Testis (tissue), 2 donors: ENCODE measurements at regions not wholly inside any gene's neighbourhood (a gene's known extent, or its start where the extent isn't known, plus 50 kb on each side); places are given as distances from the start of the nearest gene placed in this dataset.

ENCODE experiments used
- DNase-seq: peaks from one replicate; pipeline ENCODE4 v3.0.0-alpha.2; 2019
- H3K27ac ChIP-seq, 2 donors: fragments of 200-600 bp; sonication (generic); one replicate each; pipeline ENCODE4 v1.5.1; 2019
- H3K27me3 ChIP-seq: fragments of 200-600 bp; sonication (generic); one replicate; pipeline ENCODE4 v1.5.1; 2019
- H3K36me3 ChIP-seq: fragments of 200-600 bp; sonication (generic); one replicate; pipeline ENCODE4 v1.5.1; 2017; ENCODE audit warnings: low read depth; ENCODE audit errors: missing control alignments
- H3K4me1 ChIP-seq: fragments of 200-600 bp; sonication (generic); one replicate; pipeline ENCODE4 v1.5.1; 2019
- H3K4me3 ChIP-seq, 2 donors: fragments of 200-600 bp; sonication (generic); one replicate each; pipeline ENCODE4 v1.5.1; 2017 to 2019
- H3K9me3 ChIP-seq: fragments of 200-600 bp; sonication (generic); one replicate; pipeline ENCODE4 v1.5.1; 2017
- CTCF ChIP-seq, 3 experiments: fragments of 450-650 bp in 2 of 3; fragments of 200-600 bp in 1 of 3; sonication (generic) in 1 of 3; IDR thresholded peaks; one replicate each; pipeline ENCODE4 v1.5.1; 2016 to 2019; ENCODE audit warnings: antibody characterized with exemption in 3 of 3, mild to moderate bottlenecking in 2 of 3, moderate library complexity in 1 of 3
- POLR2A ChIP-seq: fragments of 450-650 bp; IDR thresholded peaks from one replicate; pipeline ENCODE4 v1.6.1; 2017; ENCODE audit warnings: antibody characterized with exemption, mild to moderate bottlenecking, moderate library complexity
- WGBS, 2 donors: methylation state at CpG; one replicate each; pipeline ENCODE4 v1.1.5; 2018; 5-methylcytosine and 5-hydroxymethylcytosine counted together
- intact Hi-C: fragments of 100-400 bp; cut with DNase I; formaldehyde crosslinking; loops from one replicate; pipeline ENCODE4 v1.15.1; 2023; ENCODE audit warnings: low total_unique reads

- intact Hi-C loops = no loop called here
- no peaks in the 10 kb centered on the region for H3K27me3 ChIP-seq
- 75 to 86% methylated on average over 4 of the region's 4 CpGs for WGBS, 2 donors
- no peak for DNase-seq
- H3K4me3 ChIP-seq = no peak overlapping the region
- TF ChIP-seq POLR2A (no peak), CTCF (IDR thresholded peaks at IDR 0.05) (no peak)
- no peaks in the 10 kb centered on the region for H3K9me3 ChIP-seq
- no peak overlapping the region for H3K27ac ChIP-seq
- H3K4me1 ChIP-seq = no peaks in the 10 kb centered on the region
- H3K36me3 ChIP-seq = no peaks in the 10 kb centered on the region
Observed at GRCh38 chr12:127555071-127555470, 711.9 kb upstream of the TMEM132C start.

- H3K9me3 ChIP-seq = no peaks in the 10 kb centered on the region
- no peak for DNase-seq
- no peak overlapping the region for H3K27ac ChIP-seq
- no peaks in the 10 kb centered on the region for H3K27me3 ChIP-seq
- H3K4me1 ChIP-seq = no peaks in the 10 kb centered on the region
- TF ChIP-seq POLR2A = no peak
- no peak for TF ChIP-seq CTCF (IDR thresholded peaks at IDR 0.05)
- H3K4me3 ChIP-seq = no peak overlapping the region
- intact Hi-C loops = no loop called here
- H3K36me3 ChIP-seq = no peaks in the 10 kb centered on the region
Observed at GRCh38 chr12:127556231-127556886, 710.6 kb upstream of the TMEM132C start.

- 62 to 70% methylated on average over 3 of the region's 3 CpGs for WGBS, 2 donors
Observed at GRCh38 chr12:127558361-127558760, 708.6 kb upstream of the TMEM132C start.

GRCh38 chr12:127559349-127560040, 707.5 kb upstream of the TMEM132C start:
- Histone ChIP-seq H3K27ac (no peak overlapping the region), H3K27me3 (no peaks in the 10 kb centered on the region), H3K9me3 (no peaks in the 10 kb centered on the region), H3K36me3 (no peaks in the 10 kb centered on the region), H3K4me3 (no peak overlapping the region), H3K4me1 (no peaks in the 10 kb centered on the region)
- TF ChIP-seq CTCF (IDR thresholded peaks at IDR 0.05) (no peak), POLR2A (no peak)
- 46 to 54% methylated on average over 12 of the region's 12 CpGs for WGBS, 2 donors
- intact Hi-C loops = no loop called here
- peak; percentile 17 for DNase-seq

More at GRCh38 chr12:127558361-127558760, 708.6 kb upstream of the TMEM132C start:
- intact Hi-C loops = no loop called here
- no peak overlapping the region for H3K27ac ChIP-seq
- DNase-seq = no peak
- H3K36me3 ChIP-seq = no peaks in the 10 kb centered on the region
- TF ChIP-seq CTCF (IDR thresholded peaks at IDR 0.05) = no peak
- no peak for TF ChIP-seq POLR2A
- H3K4me3 ChIP-seq = no peak overlapping the region
- H3K27me3 ChIP-seq = no peaks in the 10 kb centered on the region
- no peaks in the 10 kb centered on the region for H3K4me1 ChIP-seq
- H3K9me3 ChIP-seq = no peaks in the 10 kb centered on the region
